ENCODE measurements at regions not wholly inside any gene's neighbourhood (a gene's known extent, or its start where the extent isn't known, plus 50 kb on each side); places are given as distances from the start of the nearest gene placed in this dataset.

GRCh38 chr3:23052620-23053019 lies 150.5 kb upstream of the UBE2E2 start:
- ATAC-seq (replicated peaks) = no peak
- Mint-ChIP-seq H3K9me3 (peaks cover 7% of the 10 kb centered on the region), H3K27me3 (no peaks in the 10 kb centered on the region), H3K4me3 (no peak overlapping the region), H3K27ac (no peak overlapping the region), H3K36me3 (ENCODE audit: low read depth) (no peaks in the 10 kb centered on the region), H3K4me1 (no peaks in the 10 kb centered on the region)

GRCh38 chr3:23055733-23056376 lies 147.3 kb upstream of the UBE2E2 start:
- ATAC-seq (replicated peaks) = peak; percentile 63
- H3K9me3 Mint-ChIP-seq = peaks cover 4% of the 10 kb centered on the region
- H3K4me3 Mint-ChIP-seq = no peak overlapping the region

GRCh38 chr3:23062582-23062981 lies 140.5 kb upstream of the UBE2E2 start:
- H3K36me3 Mint-ChIP-seq (ENCODE audit: low read depth) = no peaks in the 10 kb centered on the region
- ATAC-seq (replicated peaks) = no peak
- no peaks in the 10 kb centered on the region for H3K4me1 Mint-ChIP-seq
- H3K4me3 Mint-ChIP-seq = no peak overlapping the region
- H3K27ac Mint-ChIP-seq = no peak overlapping the region
- H3K27me3 Mint-ChIP-seq = no peaks in the 10 kb centered on the region
- H3K9me3 Mint-ChIP-seq = peaks cover 8% of the 10 kb centered on the region

More at GRCh38 chr3:23055733-23056376, 147.3 kb upstream of the UBE2E2 start:
- no peaks in the 10 kb centered on the region for H3K27me3 Mint-ChIP-seq
- H3K27ac Mint-ChIP-seq = no peak overlapping the region
- H3K4me1 Mint-ChIP-seq = no peaks in the 10 kb centered on the region
- no peaks in the 10 kb centered on the region for H3K36me3 Mint-ChIP-seq (ENCODE audit: low read depth)

- ATAC-seq (replicated peaks) = no peak
- Mint-ChIP-seq H3K27ac (no peak overlapping the region), H3K4me3 (no peak overlapping the region), H3K27me3 (no peaks in the 10 kb centered on the region), H3K9me3 (peaks cover 8% of the 10 kb centered on the region), H3K36me3 (ENCODE audit: low read depth) (no peaks in the 10 kb centered on the region), H3K4me1 (no peaks in the 10 kb centered on the region)
Measured at GRCh38 chr3:23062982-23063381, 140.1 kb upstream of the UBE2E2 start.

DNA sequence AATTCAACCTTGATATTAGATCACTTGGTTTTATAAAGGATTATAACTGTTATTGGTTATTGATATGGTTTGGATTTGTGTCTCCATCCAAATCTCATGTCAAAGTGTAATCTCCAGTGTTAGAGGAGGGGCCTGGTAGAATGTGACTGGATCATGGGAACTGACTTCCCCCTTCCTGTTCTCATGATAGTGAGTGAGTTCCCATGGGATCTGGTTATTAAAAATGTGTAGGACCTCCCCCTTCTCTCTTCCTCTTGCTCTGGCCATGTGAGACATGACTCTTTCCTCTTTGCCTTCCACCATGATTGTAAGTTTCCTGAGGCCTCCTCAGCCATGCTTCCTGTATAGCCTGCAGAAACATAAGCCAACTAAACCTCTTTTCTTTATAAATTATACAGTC lies 136.0 kb upstream of the UBE2E2 start:
- Mint-ChIP-seq H3K4me3 (no peak overlapping the region), H3K36me3 (ENCODE audit: low read depth) (no peaks in the 10 kb centered on the region), H3K27ac (no peak overlapping the region), H3K27me3 (peaks cover 6% of the 10 kb centered on the region), H3K9me3 (no peaks in the 10 kb centered on the region), H3K4me1 (no peaks in the 10 kb centered on the region)
- no peak for ATAC-seq (replicated peaks)

- no peak for ATAC-seq (replicated peaks)
- H3K36me3 Mint-ChIP-seq (ENCODE audit: low read depth) = no peaks in the 10 kb centered on the region
Measured at GRCh38 chr3:23068016-23068728, 135.0 kb upstream of the UBE2E2 start.

DNA sequence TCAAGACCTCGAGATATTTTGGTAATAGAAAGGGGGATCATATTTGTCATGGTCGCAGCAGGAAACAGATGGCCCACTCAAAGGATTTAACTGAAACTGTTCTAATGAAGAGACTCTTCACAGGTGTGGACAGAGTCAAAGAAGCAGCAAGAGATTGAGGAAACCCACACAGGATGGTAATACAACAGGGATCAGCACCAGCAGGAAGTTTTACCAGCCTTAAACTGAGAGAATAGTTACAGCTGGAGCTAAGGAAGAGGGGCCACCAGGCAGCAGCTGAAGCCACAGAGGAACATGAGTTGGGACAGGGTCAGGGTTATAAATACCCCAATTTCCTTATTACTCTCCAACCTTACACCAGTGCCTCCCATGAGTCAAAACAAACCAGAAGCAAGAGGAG lies 131.8 kb upstream of the UBE2E2 start:
- H3K27ac Mint-ChIP-seq = no peak overlapping the region
- no peak overlapping the region for H3K4me3 Mint-ChIP-seq
- no peaks in the 10 kb centered on the region for H3K4me1 Mint-ChIP-seq
- no peak for ATAC-seq (replicated peaks)
- H3K36me3 Mint-ChIP-seq (ENCODE audit: low read depth) = no peaks in the 10 kb centered on the region
- H3K9me3 Mint-ChIP-seq = no peaks in the 10 kb centered on the region
- peaks cover 6% of the 10 kb centered on the region for H3K27me3 Mint-ChIP-seq

More at GRCh38 chr3:23068016-23068728, 135.0 kb upstream of the UBE2E2 start:
- Mint-ChIP-seq H3K27me3 (peaks cover 6% of the 10 kb centered on the region), H3K4me3 (no peak overlapping the region), H3K9me3 (no peaks in the 10 kb centered on the region), H3K27ac (no peak overlapping the region), H3K4me1 (no peaks in the 10 kb centered on the region)

DNA sequence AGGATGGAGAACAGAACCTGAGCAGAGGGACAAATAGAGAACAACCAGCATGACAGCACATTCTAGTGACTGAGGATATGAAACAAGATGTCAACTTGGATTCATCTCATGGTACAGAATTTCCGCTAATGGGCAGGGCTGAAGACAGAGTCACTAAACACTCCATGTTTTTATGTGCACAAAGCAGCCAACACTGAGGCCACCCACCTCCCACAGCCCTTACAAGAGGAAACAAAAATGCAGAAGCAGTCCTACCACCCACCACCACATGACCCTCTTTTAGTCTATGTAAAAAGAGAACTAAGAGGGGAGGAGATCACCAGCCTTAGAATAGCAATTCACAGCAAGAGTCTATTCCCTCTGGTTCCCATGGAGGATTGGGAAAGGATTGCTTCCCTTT lies 131.4 kb upstream of the UBE2E2 start:
- Mint-ChIP-seq H3K9me3 (no peaks in the 10 kb centered on the region), H3K27me3 (peaks cover 6% of the 10 kb centered on the region), H3K4me1 (no peaks in the 10 kb centered on the region), H3K4me3 (no peak overlapping the region), H3K27ac (no peak overlapping the region), H3K36me3 (ENCODE audit: low read depth) (no peaks in the 10 kb centered on the region)
- ATAC-seq (replicated peaks) = no peak

GRCh38 chr3:23072693-23073092 lies 130.4 kb upstream of the UBE2E2 start:
- Mint-ChIP-seq H3K4me3 (no peak overlapping the region), H3K9me3 (no peaks in the 10 kb centered on the region), H3K4me1 (no peaks in the 10 kb centered on the region), H3K27ac (no peak overlapping the region), H3K36me3 (ENCODE audit: low read depth) (no peaks in the 10 kb centered on the region), H3K27me3 (peaks cover 6% of the 10 kb centered on the region)
- no peak for ATAC-seq (replicated peaks)

DNA sequence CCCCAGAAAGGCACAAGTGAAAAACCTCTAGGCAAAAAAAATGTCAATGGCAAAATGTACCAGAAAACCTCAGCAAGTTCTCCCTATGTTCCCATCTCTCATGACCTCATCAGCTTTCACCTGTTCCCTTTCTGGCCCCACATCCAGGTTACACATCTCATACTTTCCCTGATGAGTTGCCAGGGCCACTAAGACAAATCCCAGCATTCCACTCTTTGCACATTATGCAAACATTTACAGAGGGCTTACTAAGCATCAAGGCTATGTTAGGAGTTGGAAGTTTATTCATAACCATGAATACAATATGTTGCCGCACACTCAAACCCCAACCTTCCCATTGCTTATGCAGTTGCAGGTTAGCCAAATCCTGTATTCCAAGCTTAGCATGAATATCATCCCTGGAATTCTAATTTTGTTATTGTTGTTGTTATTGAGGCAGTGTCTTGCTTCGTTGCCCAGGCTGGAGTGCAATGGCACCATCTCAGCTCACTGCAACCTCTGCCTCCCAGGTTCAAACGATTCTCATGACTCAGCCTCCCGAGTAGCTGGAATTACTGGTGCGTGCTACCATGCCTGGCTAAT lies 129.3 kb upstream of the UBE2E2 start:
- H3K27ac Mint-ChIP-seq = no peak overlapping the region
- no peaks in the 10 kb centered on the region for H3K4me1 Mint-ChIP-seq
- no peaks in the 10 kb centered on the region for H3K36me3 Mint-ChIP-seq (ENCODE audit: low read depth)
- no peaks in the 10 kb centered on the region for H3K9me3 Mint-ChIP-seq
- no peak overlapping the region for H3K4me3 Mint-ChIP-seq
- peaks cover 6% of the 10 kb centered on the region for H3K27me3 Mint-ChIP-seq
- ATAC-seq (replicated peaks) = no peak

- no peak for ATAC-seq (replicated peaks)
- Mint-ChIP-seq H3K9me3 (no peaks in the 10 kb centered on the region), H3K27me3 (peaks cover 6% of the 10 kb centered on the region), H3K4me3 (no peak overlapping the region), H3K4me1 (peaks cover 4% of the 10 kb centered on the region), H3K36me3 (ENCODE audit: low read depth) (no peaks in the 10 kb centered on the region), H3K27ac (no peak overlapping the region)
Measured at GRCh38 chr3:23075496-23075895, 127.6 kb upstream of the UBE2E2 start.

- H3K27me3 Mint-ChIP-seq = peaks cover 2% of the 10 kb centered on the region
- no peak overlapping the region for H3K4me3 Mint-ChIP-seq
- H3K36me3 Mint-ChIP-seq (ENCODE audit: low read depth) = no peaks in the 10 kb centered on the region
- H3K27ac Mint-ChIP-seq = no peak overlapping the region
- H3K9me3 Mint-ChIP-seq = no peaks in the 10 kb centered on the region
- peaks cover 4% of the 10 kb centered on the region for H3K4me1 Mint-ChIP-seq
- ATAC-seq (replicated peaks) = no peak
Measured at GRCh38 chr3:23076437-23076836, 126.7 kb upstream of the UBE2E2 start.

DNA sequence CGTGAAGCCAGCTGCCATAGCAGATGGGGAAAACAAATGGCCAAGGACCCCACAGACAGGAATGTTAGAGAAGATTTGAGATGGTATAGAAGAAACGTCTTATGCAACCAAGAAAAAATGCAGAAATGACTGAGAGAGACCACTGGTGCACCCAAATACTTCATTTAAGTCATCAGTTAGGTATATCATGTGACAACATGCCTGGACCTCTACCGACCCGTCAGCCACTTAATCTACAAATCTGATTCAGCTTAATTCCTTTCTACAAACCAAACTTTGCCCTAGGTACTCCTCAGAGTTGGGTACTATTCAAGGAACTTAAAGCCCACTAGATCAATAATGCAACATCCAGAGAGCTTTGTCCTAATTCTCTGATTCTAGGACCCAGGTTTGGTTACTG lies 126.0 kb upstream of the UBE2E2 start:
- H3K4me3 Mint-ChIP-seq = no peak overlapping the region

GRCh38 chr3:23078735-23079134 lies 124.4 kb upstream of the UBE2E2 start:
- Mint-ChIP-seq H3K4me3 (no peak overlapping the region), H3K27ac (no peak overlapping the region), H3K36me3 (ENCODE audit: low read depth) (no peaks in the 10 kb centered on the region), H3K27me3 (no peaks in the 10 kb centered on the region), H3K4me1 (peaks cover 4% of the 10 kb centered on the region), H3K9me3 (no peaks in the 10 kb centered on the region)
- no peak for ATAC-seq (replicated peaks)

More for the DNA sequence above, 126.0 kb upstream of the UBE2E2 start:
- no peaks in the 10 kb centered on the region for H3K9me3 Mint-ChIP-seq
- H3K27me3 Mint-ChIP-seq = no peaks in the 10 kb centered on the region
- no peaks in the 10 kb centered on the region for H3K36me3 Mint-ChIP-seq (ENCODE audit: low read depth)
- no peak for ATAC-seq (replicated peaks)
- H3K4me1 Mint-ChIP-seq = peaks cover 4% of the 10 kb centered on the region
- no peak overlapping the region for H3K27ac Mint-ChIP-seq

DNA sequence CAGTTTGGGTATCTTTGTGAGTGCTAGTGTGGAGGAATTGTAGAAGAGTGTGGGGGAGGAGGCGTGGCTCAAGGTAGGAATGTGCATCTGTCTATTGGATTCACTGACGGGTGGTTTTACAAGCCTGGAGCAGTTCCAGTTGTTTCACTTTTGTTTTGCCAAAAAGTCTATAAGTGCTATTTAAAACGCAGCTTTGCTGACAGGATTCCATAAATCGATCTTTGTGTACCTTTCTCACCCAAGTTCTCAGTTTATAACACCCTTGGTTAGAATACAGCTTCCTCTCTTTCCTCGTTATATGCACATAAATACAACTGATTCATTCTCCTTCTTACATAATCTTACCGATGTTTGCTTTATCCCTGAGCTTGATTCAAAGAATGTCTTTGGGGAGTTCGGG lies 123.2 kb upstream of the UBE2E2 start:
- H3K27me3 Mint-ChIP-seq = no peaks in the 10 kb centered on the region
- no peaks in the 10 kb centered on the region for H3K9me3 Mint-ChIP-seq
- no peak overlapping the region for H3K4me3 Mint-ChIP-seq
- H3K27ac Mint-ChIP-seq = no peak overlapping the region
- no peak for ATAC-seq (replicated peaks)
- no peaks in the 10 kb centered on the region for H3K36me3 Mint-ChIP-seq (ENCODE audit: low read depth)
- peaks cover 4% of the 10 kb centered on the region for H3K4me1 Mint-ChIP-seq

All from activated T-helper 17 cell treated with anti-CD3 and anti-CD28 coated beads, Interleukin-2, amount 50 U/mL, for 72 hours (primary cell).